Mesodermal cell (in vitro differentiated cells): ENCODE measurements at regions not wholly inside any gene's neighbourhood (a gene's known extent, or its start where the extent isn't known, plus 50 kb on each side); places are given as distances from the start of the nearest gene placed in this dataset.

Source experiments
- H3K27ac ChIP-seq: 2 replicates; pipeline ENCODE4 v1.7.0; 2013; ENCODE audit warnings: mild to moderate bottlenecking, low read depth, low read length, moderate library complexity; ENCODE audit not compliant: severe bottlenecking
- H3K36me3 ChIP-seq: 2 replicates; pipeline ENCODE4 v1.7.1; 2013; ENCODE audit warnings: mild to moderate bottlenecking, low read length, moderate library complexity; ENCODE audit not compliant: control insufficient read depth, insufficient read depth
- H3K4me1 ChIP-seq: one replicate; pipeline ENCODE4 v1.7.1; 2013; ENCODE audit warnings: mild to moderate bottlenecking, low read length; ENCODE audit not compliant: insufficient read depth, control insufficient read depth, poor library complexity, severe bottlenecking
- H3K4me3 ChIP-seq: 2 replicates; pipeline ENCODE4 v1.7.0; 2013; ENCODE audit warnings: low read length, control low read depth, mild to moderate bottlenecking; ENCODE audit not compliant: insufficient read depth, poor library complexity, severe bottlenecking; ENCODE audit errors: extremely low read depth
- H3K9me3 ChIP-seq: 2 replicates; pipeline ENCODE4 v1.7.1; 2013; ENCODE audit warnings: mild to moderate bottlenecking, low read length, moderate library complexity; ENCODE audit not compliant: control insufficient read depth
- WGBS, 2 experiments: methylation state at CpG; one replicate each; pipeline ENCODE4 v1.1.5; 2013; ENCODE audit warnings: missing lambda C conversion rate in 2 of 2; ENCODE audit not compliant: insufficient coverage in 2 of 2; 5-methylcytosine and 5-hydroxymethylcytosine counted together

GRCh38 chr12:90124289-90124688 is 415.7 kb upstream of the ATP2B1 start:
- no peak overlapping the region for H3K4me3 ChIP-seq
- H3K4me1 ChIP-seq: no peaks in the 10 kb centered on the region
- H3K9me3 ChIP-seq: peaks cover 6% of the 10 kb centered on the region
- WGBS, 2 experiments: 67 to 78% methylated on average over 1 to 2 of the region's 2 CpGs
- no peak overlapping the region for H3K27ac ChIP-seq
- no peaks in the 10 kb centered on the region for H3K36me3 ChIP-seq

- peaks cover 6% of the 10 kb centered on the region for H3K9me3 ChIP-seq
- WGBS, 2 experiments: 78 to 79% methylated on average over 2 to 3 of the region's 3 CpGs
These were observed 414.0 kb upstream of the ATP2B1 start for GRCh38 chr12:90122681-90123080.

GRCh38 chr12:90120627-90121026 is 412.0 kb upstream of the ATP2B1 start:
- no peak overlapping the region for H3K4me3 ChIP-seq

More at GRCh38 chr12:90122681-90123080, 414.0 kb upstream of the ATP2B1 start:
- Histone ChIP-seq H3K4me3 (no peak overlapping the region), H3K36me3 (no peaks in the 10 kb centered on the region), H3K4me1 (no peaks in the 10 kb centered on the region), H3K27ac (no peak overlapping the region)

GRCh38 chr12:90112666-90113065 is 404.0 kb upstream of the ATP2B1 start:
- H3K9me3 ChIP-seq: no peaks in the 10 kb centered on the region
- H3K4me3 ChIP-seq: no peak overlapping the region
- no peaks in the 10 kb centered on the region for H3K36me3 ChIP-seq
- no peak overlapping the region for H3K27ac ChIP-seq
- no peaks in the 10 kb centered on the region for H3K4me1 ChIP-seq
- 100% methylated on average over 1 of the region's 1 CpG; no CpG with 5 or more reads in 1 of the 2 experiments for WGBS, 2 experiments

More at GRCh38 chr12:90120627-90121026, 412.0 kb upstream of the ATP2B1 start:
- Histone ChIP-seq H3K36me3 (no peaks in the 10 kb centered on the region), H3K9me3 (peaks cover 6% of the 10 kb centered on the region), H3K27ac (no peak overlapping the region), H3K4me1 (no peaks in the 10 kb centered on the region)

- no peak overlapping the region for H3K4me3 ChIP-seq
- H3K27ac ChIP-seq: no peak overlapping the region
- no peaks in the 10 kb centered on the region for H3K9me3 ChIP-seq
- WGBS, 2 experiments: 87 to 95% methylated on average over 8 of the region's 10 CpGs
- H3K36me3 ChIP-seq: no peaks in the 10 kb centered on the region
- no peaks in the 10 kb centered on the region for H3K4me1 ChIP-seq
These were observed 403.3 kb upstream of the ATP2B1 start for GRCh38 chr12:90111791-90112580.

- H3K4me3 ChIP-seq: no peak overlapping the region
- no peaks in the 10 kb centered on the region for H3K36me3 ChIP-seq
- no peaks in the 10 kb centered on the region for H3K9me3 ChIP-seq
- no peaks in the 10 kb centered on the region for H3K4me1 ChIP-seq
- no peak overlapping the region for H3K27ac ChIP-seq
- WGBS, 2 experiments: 80 to 92% methylated on average over 1 to 2 of the region's 3 CpGs
These were observed 397.9 kb upstream of the ATP2B1 start for GRCh38 chr12:90106568-90106967.

- Histone ChIP-seq H3K36me3 (no peaks in the 10 kb centered on the region), H3K4me1 (no peaks in the 10 kb centered on the region)
- 96 to 100% methylated on average over 2 of the region's 3 CpGs for WGBS, 2 experiments
These were observed 394.5 kb upstream of the ATP2B1 start for GRCh38 chr12:90102957-90103652.

GRCh38 chr12:90100579-90100978 is 391.9 kb upstream of the ATP2B1 start:
- Histone ChIP-seq H3K9me3 (no peaks in the 10 kb centered on the region), H3K27ac (no peak overlapping the region)

More at GRCh38 chr12:90102957-90103652, 394.5 kb upstream of the ATP2B1 start:
- no peaks in the 10 kb centered on the region for H3K9me3 ChIP-seq
- no peak overlapping the region for H3K4me3 ChIP-seq
- no peak overlapping the region for H3K27ac ChIP-seq

GRCh38 chr12:90099288-90099687 is 390.6 kb upstream of the ATP2B1 start:
- H3K4me1 ChIP-seq: no peaks in the 10 kb centered on the region

More at GRCh38 chr12:90100579-90100978, 391.9 kb upstream of the ATP2B1 start:
- Histone ChIP-seq H3K4me1 (no peaks in the 10 kb centered on the region), H3K4me3 (no peak overlapping the region), H3K36me3 (no peaks in the 10 kb centered on the region)

GRCh38 chr12:90098132-90098779 is 389.6 kb upstream of the ATP2B1 start:
- Histone ChIP-seq H3K4me1 (no peaks in the 10 kb centered on the region), H3K36me3 (no peaks in the 10 kb centered on the region), H3K9me3 (no peaks in the 10 kb centered on the region), H3K27ac (no peak overlapping the region), H3K4me3 (no peak overlapping the region)
- WGBS, 2 experiments: 100% methylated on average over 1 of the region's 2 CpGs; no CpG with 5 or more reads in 1 of the 2 experiments

More at GRCh38 chr12:90099288-90099687, 390.6 kb upstream of the ATP2B1 start:
- H3K36me3 ChIP-seq: no peaks in the 10 kb centered on the region
- no peak overlapping the region for H3K4me3 ChIP-seq
- H3K9me3 ChIP-seq: no peaks in the 10 kb centered on the region
- WGBS, 2 experiments: 80 to 100% methylated on average over 1 of the region's 1 CpG
- no peak overlapping the region for H3K27ac ChIP-seq
